Activated CD8-positive, alpha-beta T cell treated with anti-CD3 and anti-CD28 coated beads for 36 hours (primary cell): ENCODE measurements at regions not wholly inside any gene's neighbourhood (a gene's known extent, or its start where the extent isn't known, plus 50 kb on each side); places are given as distances from the start of the nearest gene placed in this dataset.

Source experiments
- ATAC-seq: fragments of 200-7000 bp; cut with Tn5 transposase; one replicate; pipeline ENCODE4 v1.10.0; 2021; ENCODE audit warnings: mild to moderate bottlenecking, moderate library complexity
- CTCF ChIA-PET: fragments of 350-600 bp; sonication (Branson Sonifier 250); formaldehyde crosslinking; loops from one replicate; lab custom pipeline; 2021; ENCODE audit warnings: antibody characterized with exemption; lab: Charles Lee
- POLR2A ChIA-PET: fragments of 350-600 bp; sonication (Branson Sonifier 250); formaldehyde crosslinking; loops from one replicate; lab custom pipeline; 2021; ENCODE audit warnings: antibody characterized with exemption; lab: Charles Lee
- DNase-seq: peaks from one replicate; pipeline ENCODE4 v3.0.0-alpha.2; 2020
- H3K27ac Mint-ChIP-seq: one replicate; pipeline ENCODE4 v1.8.0; 2021; ENCODE audit warnings: mild to moderate bottlenecking, mixed read lengths
- H3K27me3 Mint-ChIP-seq: one replicate; pipeline ENCODE4 v1.8.0; 2021; ENCODE audit warnings: mixed read lengths
- H3K36me3 Mint-ChIP-seq: one replicate; pipeline ENCODE4 v1.8.0; 2021; ENCODE audit warnings: low read depth, mixed read lengths
- H3K4me1 Mint-ChIP-seq: one replicate; pipeline ENCODE4 v1.8.0; 2021; ENCODE audit warnings: low read depth, mixed read lengths
- H3K4me3 Mint-ChIP-seq: one replicate; pipeline ENCODE4 v1.8.0; 2021; ENCODE audit warnings: mild to moderate bottlenecking, moderate library complexity, mixed read lengths
- H3K9me3 Mint-ChIP-seq: one replicate; pipeline ENCODE4 v1.8.0; 2021; ENCODE audit warnings: mixed read lengths
- CTCF ChIP-seq: fragments of 200-600 bp; IDR thresholded peaks from one replicate; pipeline ENCODE4 v1.8.0; 2022; ENCODE audit warnings: antibody characterized with exemption, mild to moderate bottlenecking
- intact Hi-C: fragments of 100-400 bp; cut with micrococcal nuclease; formaldehyde crosslinking; loops from one replicate; pipeline ENCODE4 v1.10.0; 2022

- ATAC-seq (no peak), DNase-seq (no peak)
- no peak overlapping the region for H3K27ac Mint-ChIP-seq
- POLR2A ChIA-PET, result no interaction called here
- no peak overlapping the region for H3K4me3 Mint-ChIP-seq
- H3K4me1 Mint-ChIP-seq, result no peaks in the 10 kb centered on the region
- TF ChIP-seq CTCF, result no peak
- H3K36me3 Mint-ChIP-seq, result no peaks in the 10 kb centered on the region
- no peaks in the 10 kb centered on the region for H3K9me3 Mint-ChIP-seq
- CTCF ChIA-PET, result no interaction called here
- intact Hi-C loops, result no loop called here
- H3K27me3 Mint-ChIP-seq, result peaks cover 2% of the 10 kb centered on the region
Measured at GRCh38 chr18:73839441-73839840, 308.2 kb downstream of the FBXO15 start.

GRCh38 chr18:73838107-73838506, 309.5 kb downstream of the FBXO15 start:
- Mint-ChIP-seq H3K36me3 (no peaks in the 10 kb centered on the region), H3K9me3 (no peaks in the 10 kb centered on the region), H3K27me3 (no peaks in the 10 kb centered on the region), H3K4me3 (no peak overlapping the region), H3K27ac (no peak overlapping the region), H3K4me1 (no peaks in the 10 kb centered on the region)
- intact Hi-C loops, result no loop called here
- CTCF ChIA-PET, result no interaction called here
- TF ChIP-seq CTCF, result no peak
- POLR2A ChIA-PET, result no interaction called here
- ATAC-seq, result no peak
- DNase-seq, result no peak

GRCh38 chr18:73835656-73836364, 311.8 kb downstream of the FBXO15 start:
- CTCF ChIA-PET, result no interaction called here
- no peak overlapping the region for H3K4me3 Mint-ChIP-seq
- no peaks in the 10 kb centered on the region for H3K27me3 Mint-ChIP-seq
- DNase-seq (no peak), ATAC-seq (no peak)
- intact Hi-C loops, result no loop called here
- POLR2A ChIA-PET, result no interaction called here
- H3K36me3 Mint-ChIP-seq, result no peaks in the 10 kb centered on the region
- no peak overlapping the region for H3K27ac Mint-ChIP-seq
- H3K9me3 Mint-ChIP-seq, result no peaks in the 10 kb centered on the region
- no peak for TF ChIP-seq CTCF
- H3K4me1 Mint-ChIP-seq, result no peaks in the 10 kb centered on the region

- no peaks in the 10 kb centered on the region for H3K9me3 Mint-ChIP-seq
- no peaks in the 10 kb centered on the region for H3K4me1 Mint-ChIP-seq
- no peaks in the 10 kb centered on the region for H3K36me3 Mint-ChIP-seq
- no peaks in the 10 kb centered on the region for H3K27me3 Mint-ChIP-seq
- no peak for TF ChIP-seq CTCF
- intact Hi-C loops, result no loop called here
- CTCF ChIA-PET, result no interaction called here
- ATAC-seq (no peak), DNase-seq (no peak)
- H3K4me3 Mint-ChIP-seq, result no peak overlapping the region
- no peak overlapping the region for H3K27ac Mint-ChIP-seq
- POLR2A ChIA-PET, result no interaction called here
Measured at GRCh38 chr18:73835039-73835438, 312.6 kb downstream of the FBXO15 start.

GRCh38 chr18:73831688-73832087, 315.9 kb downstream of the FBXO15 start:
- H3K4me3 Mint-ChIP-seq, result no peak overlapping the region
- no peak for DNase-seq
- no peak for ATAC-seq
- H3K9me3 Mint-ChIP-seq, result no peaks in the 10 kb centered on the region
- no peaks in the 10 kb centered on the region for H3K4me1 Mint-ChIP-seq
- H3K27me3 Mint-ChIP-seq, result no peaks in the 10 kb centered on the region
- intact Hi-C loops, result no loop called here
- no peaks in the 10 kb centered on the region for H3K36me3 Mint-ChIP-seq
- H3K27ac Mint-ChIP-seq, result no peak overlapping the region
- CTCF ChIA-PET, result interaction anchor here (2.6 kb wide), 1 partner anchor 11 kb away, joined by 9 read pairs; no protein-coding TSS in a partner anchor
- POLR2A ChIA-PET, result no interaction called here
- no peak for TF ChIP-seq CTCF
